ENCODE measurements at regions not wholly inside any gene's neighbourhood (a gene's known extent, or its start where the extent isn't known, plus 50 kb on each side); places are given as distances from the start of the nearest gene placed in this dataset.

- H3K27ac ChIP-seq (ENCODE audit: low read depth), result no peak overlapping the region
- no peaks in the 10 kb centered on the region for H3K4me1 Mint-ChIP-seq
- no peaks in the 10 kb centered on the region for H3K4me1 ChIP-seq (ENCODE audit: insufficient read depth)
- H3K4me3 Mint-ChIP-seq, result no peak overlapping the region
- peaks cover 19% of the 10 kb centered on the region for H3K27me3 Mint-ChIP-seq (ENCODE audit: insufficient read depth, low read depth, poor library complexity)
- H3K9me2 ChIP-seq (ENCODE audit: insufficient read depth), result no peaks in the 10 kb centered on the region
- H3K9me3 Mint-ChIP-seq, result peaks cover 91% of the 10 kb centered on the region
- no peaks in the 10 kb centered on the region for H3K79me2 ChIP-seq (replicated peaks; ENCODE audit: insufficient read depth)
- no peak overlapping the region for H3K27ac Mint-ChIP-seq
- no peaks in the 10 kb centered on the region for H3F3A ChIP-seq (replicated peaks; ENCODE audit: low read depth)
- H4K20me1 ChIP-seq (replicated peaks; ENCODE audit: insufficient read depth), result no peaks in the 10 kb centered on the region
- H3K27me3 ChIP-seq (ENCODE audit: insufficient read depth), result no peaks in the 10 kb centered on the region
- peaks cover 24% of the 10 kb centered on the region for H3K36me3 Mint-ChIP-seq (ENCODE audit: low read depth)
- no peak overlapping the region for H2AFZ ChIP-seq
- ATAC-seq, result no peak
- no peak for DNase-seq (ENCODE audit: low spot score)
- H3K4me2 ChIP-seq, result no peak overlapping the region
- H3K36me3 ChIP-seq (ENCODE audit: insufficient read depth), result no peaks in the 10 kb centered on the region
- no peak for TF ChIP-seq EZH2phosphoT487 (IDR thresholded peaks at IDR 0.05; ENCODE audit: unreplicated experiment)
- TF ChIP-seq POLR2AphosphoS5 (IDR thresholded peaks at IDR 0.05; ENCODE audit: low read depth), result no peak
- no peak for TF ChIP-seq ETS1 (IDR thresholded peaks at IDR 0.05)
- no peak for TF ChIP-seq STAT1 (IDR thresholded peaks at IDR 0.05; ENCODE audit: unreplicated experiment)
- no peak for TF ChIP-seq NANOG (IDR thresholded peaks at IDR 0.05; ENCODE audit: borderline replicate concordance)
- no peak overlapping the region for H3K4me3 ChIP-seq
These were observed 377.0 kb upstream of the NUPR2 start for GRCh38 chr7:56493196-56493595.

- H3K4me3 Mint-ChIP-seq, result no peak overlapping the region
- Histone ChIP-seq H4K20me1 (replicated peaks; ENCODE audit: insufficient read depth) (no peaks in the 10 kb centered on the region), H3K79me2 (replicated peaks; ENCODE audit: insufficient read depth) (no peaks in the 10 kb centered on the region), H3F3A (replicated peaks; ENCODE audit: low read depth) (no peaks in the 10 kb centered on the region), H3K4me3 (no peak overlapping the region), H3K36me3 (ENCODE audit: insufficient read depth) (0 out of 2 replicates have a peak, but pooled peaks cover 6% of the 10 kb centered on the region), H3K4me1 (ENCODE audit: insufficient read depth) (no peaks in the 10 kb centered on the region), H2AFZ (no peak overlapping the region), H3K27me3 (ENCODE audit: insufficient read depth) (no peaks in the 10 kb centered on the region), H3K27ac (ENCODE audit: low read depth) (no peak overlapping the region), H3K9me2 (ENCODE audit: insufficient read depth) (no peaks in the 10 kb centered on the region), H3K4me2 (no peak overlapping the region)
- no peak for DNase-seq (ENCODE audit: low spot score)
- TF ChIP-seq REST (IDR thresholded peaks at IDR 0.05; ENCODE audit: unreplicated experiment) (no peak), POLR2AphosphoS5 (IDR thresholded peaks at IDR 0.05; ENCODE audit: low read depth) (no peak), EZH2 (IDR thresholded peaks at IDR 0.05; ENCODE audit: low read depth, unreplicated experiment) (no peak), NANOG (IDR thresholded peaks at IDR 0.05; ENCODE audit: borderline replicate concordance) (no peak), ETS1 (IDR thresholded peaks at IDR 0.05) (no peak), ZNF114 (CRISPR knock-in tag; IDR thresholded peaks at IDR 0.05) (no peak), JUNB (IDR thresholded peaks at IDR 0.05; ENCODE audit: unreplicated experiment) (no peak)
- peaks cover 24% of the 10 kb centered on the region for H3K36me3 Mint-ChIP-seq (ENCODE audit: low read depth)
- peaks cover 19% of the 10 kb centered on the region for H3K27me3 Mint-ChIP-seq (ENCODE audit: insufficient read depth, low read depth, poor library complexity)
- no peaks in the 10 kb centered on the region for H3K4me1 Mint-ChIP-seq
- peaks cover 97% of the 10 kb centered on the region for H3K9me3 Mint-ChIP-seq
- H3K27ac Mint-ChIP-seq, result no peak overlapping the region
- ATAC-seq, result no peak
These were observed 375.6 kb upstream of the NUPR2 start for GRCh38 chr7:56491636-56492425.
